Trophoblast cell (in vitro differentiated cells and primary cell): ENCODE measurements at regions not wholly inside any gene's neighbourhood (a gene's known extent, or its start where the extent isn't known, plus 50 kb on each side); places are given as distances from the start of the nearest gene placed in this dataset.

Experiments used
- DNase-seq, 2 donors: peaks; one replicate each; pipeline ENCODE4 v3.0.0-alpha.2; 2016
- H2AFZ ChIP-seq: 2 replicates; pipeline ENCODE4 v1.6.1; 2013; ENCODE audit warnings: low read length, moderate library complexity, mild to moderate bottlenecking; ENCODE audit not compliant: insufficient read depth, poor library complexity
- H2AK5ac ChIP-seq: 2 replicates; pipeline ENCODE4 v1.6.1; 2013; ENCODE audit warnings: mild to moderate bottlenecking, low read length
- H2BK120ac ChIP-seq: 2 replicates; pipeline ENCODE4 v1.6.1; 2013; ENCODE audit warnings: low read length, mild to moderate bottlenecking, moderate library complexity; ENCODE audit not compliant: insufficient read depth, poor library complexity
- H2BK12ac ChIP-seq: 2 replicates; pipeline ENCODE4 v1.6.1; 2013; ENCODE audit warnings: mild to moderate bottlenecking, low read length, moderate library complexity
- H2BK5ac ChIP-seq: 2 replicates; pipeline ENCODE4 v1.6.1; 2013; ENCODE audit warnings: low read length, low read depth, moderate library complexity, mild to moderate bottlenecking; ENCODE audit not compliant: poor library complexity
- H3K14ac ChIP-seq: 2 replicates; pipeline ENCODE4 v1.6.1; 2013; ENCODE audit warnings: mild to moderate bottlenecking, low read length
- H3K18ac ChIP-seq: 2 replicates; pipeline ENCODE4 v1.6.1; 2013; ENCODE audit warnings: mild to moderate bottlenecking, low read length
- H3K23ac ChIP-seq: 2 replicates; pipeline ENCODE4 v1.6.1; 2013; ENCODE audit warnings: low read length
- H3K27ac ChIP-seq: 2 replicates; pipeline ENCODE4 v1.5.1; 2013; ENCODE audit warnings: low read depth, mild to moderate bottlenecking, inconsistent platforms, low read length, moderate library complexity
- H3K27me3 ChIP-seq: 2 replicates; pipeline ENCODE4 v1.6.1; 2013; ENCODE audit warnings: inconsistent platforms, mild to moderate bottlenecking, low read length, moderate library complexity; ENCODE audit not compliant: insufficient read depth
- H3K36me3 ChIP-seq, 2 experiments: 1 replicate in 1 of 2; 2 replicates in 1 of 2; pipeline ENCODE4 v1.6.1; 2013; ENCODE audit warnings: low read length in 2 of 2, mild to moderate bottlenecking in 2 of 2, moderate library complexity in 1 of 2; ENCODE audit not compliant: insufficient read depth in 2 of 2, control insufficient read depth in 1 of 2
- H3K4ac ChIP-seq: 2 replicates; pipeline ENCODE4 v1.6.1; 2013; ENCODE audit warnings: low read depth, mild to moderate bottlenecking, low read length, moderate library complexity
- H3K4me1 ChIP-seq, 2 experiments: 1 replicate in 1 of 2; 2 replicates in 1 of 2; pipeline ENCODE4 v1.6.1; 2013; ENCODE audit warnings: low read length in 2 of 2, mild to moderate bottlenecking in 2 of 2, moderate library complexity in 1 of 2; ENCODE audit not compliant: insufficient read depth in 2 of 2, control insufficient read depth in 1 of 2
- H3K4me2 ChIP-seq: 2 replicates; pipeline ENCODE4 v1.6.1; 2013; ENCODE audit warnings: inconsistent platforms, mild to moderate bottlenecking, low read length, moderate library complexity
- H3K4me3 ChIP-seq: 2 replicates; pipeline ENCODE4 v1.5.1; 2013; ENCODE audit warnings: mild to moderate bottlenecking, low read depth, low read length, inconsistent platforms
- H3K79me1 ChIP-seq: one replicate; pipeline ENCODE4 v1.6.1; 2013; ENCODE audit warnings: low read length
- H3K79me2 ChIP-seq: 2 replicates; pipeline ENCODE4 v1.6.1; 2013; ENCODE audit warnings: low read length, mild to moderate bottlenecking; ENCODE audit not compliant: control insufficient read depth, insufficient read depth, poor library complexity
- H3K9ac ChIP-seq: 2 replicates; pipeline ENCODE4 v1.6.1; 2013; ENCODE audit warnings: mild to moderate bottlenecking, low read length
- H3K9me3 ChIP-seq: 2 replicates; pipeline ENCODE4 v1.6.1; 2013; ENCODE audit warnings: low read depth, mild to moderate bottlenecking, control low read depth, inconsistent platforms, low read length; ENCODE audit not compliant: insufficient read depth
- H4K12ac ChIP-seq: 2 replicates; pipeline ENCODE4 v1.6.1; 2013; ENCODE audit warnings: low read depth, mild to moderate bottlenecking, low read length, moderate library complexity
- H4K8ac ChIP-seq: 2 replicates; pipeline ENCODE4 v1.6.1; 2013; ENCODE audit warnings: low read depth, mild to moderate bottlenecking, low read length, moderate library complexity
- H4K91ac ChIP-seq: one replicate; pipeline ENCODE4 v1.6.1; 2013; ENCODE audit warnings: low read depth, mild to moderate bottlenecking, low read length, moderate library complexity
- WGBS: extraction: QIAGEN DNeasy Blood & Tissue Kit; methylation state at CpG from one replicate; pipeline ENCODE4 v1.1.7; 2013; ENCODE audit warnings: missing lambda C conversion rate; ENCODE audit not compliant: insufficient read length, insufficient coverage; ENCODE audit errors: extremely low coverage; 5-methylcytosine and 5-hydroxymethylcytosine counted together

- H3K4me3 ChIP-seq = no peak overlapping the region
- peak; percentile 68 to 92 for DNase-seq
- H3K4ac ChIP-seq = no peak overlapping the region
- peaks cover 6 to 13% of the 10 kb centered on the region in 2 experiments for H3K4me1 ChIP-seq
- no peak overlapping the region for H3K23ac ChIP-seq
- peaks cover 3% of the 10 kb centered on the region for H3K79me1 ChIP-seq
- peak overlapping the region; percentile 31 for H2AK5ac ChIP-seq
- no peaks in the 10 kb centered on the region for H3K27me3 ChIP-seq
- H2BK12ac ChIP-seq = peak overlapping the region; percentile 86
- H2BK5ac ChIP-seq = peak overlapping the region; percentile 48
- H3K36me3 ChIP-seq = peaks cover 0 to 2% of the 10 kb centered on the region in 2 experiments
- WGBS = no CpG with 5 or more reads among the region's 3 CpGs
- H4K8ac ChIP-seq = peak overlapping the region; percentile 20
- H3K27ac ChIP-seq = peak overlapping the region; percentile 25
- H3K4me2 ChIP-seq = no peak overlapping the region
- no peaks in the 10 kb centered on the region for H3K9me3 ChIP-seq
- H4K12ac ChIP-seq = no peak overlapping the region
- no peaks in the 10 kb centered on the region for H3K79me2 ChIP-seq
- no peak overlapping the region for H3K9ac ChIP-seq
- peak overlapping the region; percentile 20 for H2BK120ac ChIP-seq
- H3K14ac ChIP-seq = peak overlapping the region; percentile 43
- peak overlapping the region; percentile 50 for H3K18ac ChIP-seq
- peak overlapping the region; percentile 41 for H4K91ac ChIP-seq
- H2AFZ ChIP-seq = no peak overlapping the region
Measured at GRCh38 chr6:56749632-56750151, 107.0 kb upstream of the DST start.

DNA sequence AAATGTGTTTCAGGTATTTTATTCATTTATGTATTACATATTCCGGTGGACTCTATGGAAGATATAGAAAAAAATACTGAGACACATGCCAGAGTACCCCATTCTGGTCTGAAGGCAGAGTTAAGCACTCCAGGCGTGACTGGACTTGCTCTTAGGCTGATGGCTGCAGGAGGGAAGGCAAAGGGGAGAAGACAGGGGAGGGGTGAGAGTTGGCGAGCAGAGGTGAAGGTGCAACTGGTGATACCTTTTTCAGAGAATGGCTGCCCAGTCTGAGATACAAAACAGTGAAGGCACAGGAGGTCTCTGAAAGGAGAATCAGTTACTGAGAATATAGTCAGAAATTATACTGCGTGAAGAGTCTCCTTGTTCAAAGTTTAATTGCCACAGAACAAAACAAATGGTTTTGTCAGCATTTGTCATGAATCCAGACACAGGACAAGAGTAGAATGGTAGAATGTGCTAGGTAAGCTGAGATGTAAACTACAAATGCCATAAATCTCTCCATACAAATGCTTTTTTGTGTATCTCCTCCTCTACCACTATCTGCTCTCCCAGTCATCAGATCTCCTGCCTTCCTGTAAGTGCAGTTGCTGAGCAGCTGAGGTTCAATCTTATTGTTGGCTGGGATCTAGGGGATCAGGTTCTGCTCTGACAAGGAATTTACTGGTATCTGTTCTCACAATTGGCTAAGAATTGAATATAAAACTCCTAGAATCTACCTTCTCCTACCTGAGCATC lies 104.2 kb upstream of the DST start:
- Histone ChIP-seq H3K4me1 (peaks cover 10 to 18% of the 10 kb centered on the region in 2 experiments), H3K14ac (no peak overlapping the region), H3K36me3 (peaks cover 0 to 2% of the 10 kb centered on the region in 2 experiments), H3K27ac (peak overlapping the region; percentile 71), H4K8ac (no peak overlapping the region), H3K4me3 (no peak overlapping the region), H3K4me2 (no peak overlapping the region), H3K23ac (no peak overlapping the region), H2AFZ (no peak overlapping the region), H3K9me3 (no peaks in the 10 kb centered on the region), H3K79me1 (peaks cover 5% of the 10 kb centered on the region), H3K18ac (no peak overlapping the region), H3K27me3 (no peaks in the 10 kb centered on the region), H3K79me2 (peaks cover 1% of the 10 kb centered on the region), H2AK5ac (no peak overlapping the region), H2BK5ac (no peak overlapping the region), H3K4ac (no peak overlapping the region), H2BK12ac (no peak overlapping the region), H4K91ac (no peak overlapping the region), H2BK120ac (no peak overlapping the region), H4K12ac (no peak overlapping the region), H3K9ac (no peak overlapping the region)
- DNase-seq = no peak
- no CpG with 5 or more reads among the region's 4 CpGs for WGBS

GRCh38 chr6:56745971-56746370 lies 103.3 kb upstream of the DST start:
- H4K8ac ChIP-seq = no peak overlapping the region
- no CpG with 5 or more reads among the region's 2 CpGs for WGBS

DNA sequence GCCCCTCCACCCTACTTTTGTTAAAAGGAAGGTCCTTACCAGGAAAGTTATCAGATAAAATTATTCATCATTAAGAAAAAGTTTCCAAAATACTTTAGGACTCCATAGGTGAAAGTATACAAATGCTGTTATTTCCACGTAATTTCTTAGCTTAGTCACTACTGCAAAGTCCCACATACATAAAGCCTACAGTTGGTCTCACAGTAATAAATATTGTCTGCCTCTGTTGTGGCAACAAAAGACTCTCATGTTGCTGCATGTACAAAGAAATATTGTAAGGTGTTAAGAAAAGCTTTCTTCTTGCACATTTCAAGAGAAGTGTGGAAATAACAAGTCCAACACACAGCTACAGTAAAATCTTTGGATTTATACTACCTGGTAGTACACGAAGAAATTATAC lies 102.4 kb upstream of the DST start:
- Histone ChIP-seq H3K79me1 (peaks cover 5% of the 10 kb centered on the region), H3K27me3 (no peaks in the 10 kb centered on the region), H4K12ac (no peak overlapping the region), H3K9me3 (no peaks in the 10 kb centered on the region), H3K23ac (no peak overlapping the region), H3K14ac (no peak overlapping the region), H4K91ac (no peak overlapping the region), H2BK12ac (no peak overlapping the region), H3K4me2 (no peak overlapping the region), H2AK5ac (no peak overlapping the region), H3K9ac (no peak overlapping the region), H3K4me1 (peaks cover 10 to 19% of the 10 kb centered on the region in 2 experiments), H3K18ac (no peak overlapping the region), H2BK5ac (no peak overlapping the region), H2BK120ac (no peak overlapping the region), H3K79me2 (peaks cover 1% of the 10 kb centered on the region), H3K4me3 (no peak overlapping the region), H4K8ac (no peak overlapping the region), H3K36me3 (peaks cover 0 to 2% of the 10 kb centered on the region in 2 experiments), H2AFZ (no peak overlapping the region), H3K4ac (no peak overlapping the region), H3K27ac (no peak overlapping the region)
- no CpG with 5 or more reads among the region's 2 CpGs for WGBS
- DNase-seq = no peak

More at GRCh38 chr6:56745971-56746370, 103.3 kb upstream of the DST start:
- no peak overlapping the region for H2BK120ac ChIP-seq
- no peak overlapping the region for H3K4me2 ChIP-seq
- no peaks in the 10 kb centered on the region for H3K9me3 ChIP-seq
- peak overlapping the region; percentile 25 for H3K27ac ChIP-seq
- no peak overlapping the region for H2BK5ac ChIP-seq
- H2AFZ ChIP-seq = no peak overlapping the region
- H3K9ac ChIP-seq = no peak overlapping the region
- no peak overlapping the region for H4K91ac ChIP-seq
- peaks cover 10 to 19% of the 10 kb centered on the region in 2 experiments for H3K4me1 ChIP-seq
- peak; percentile 75 to 93 for DNase-seq
- no peak overlapping the region for H3K18ac ChIP-seq
- no peak overlapping the region for H3K23ac ChIP-seq
- peaks cover 1% of the 10 kb centered on the region for H3K79me2 ChIP-seq
- no peak overlapping the region for H2BK12ac ChIP-seq
- no peak overlapping the region for H3K4me3 ChIP-seq
- no peak overlapping the region for H2AK5ac ChIP-seq
- no peak overlapping the region for H3K4ac ChIP-seq
- peaks cover 5% of the 10 kb centered on the region for H3K79me1 ChIP-seq
- no peak overlapping the region for H4K12ac ChIP-seq
- no peaks in the 10 kb centered on the region for H3K27me3 ChIP-seq
- H3K14ac ChIP-seq = no peak overlapping the region
- peaks cover 0 to 2% of the 10 kb centered on the region in 2 experiments for H3K36me3 ChIP-seq
